ENCODE measurements at regions not wholly inside any gene's neighbourhood (a gene's known extent, or its start where the extent isn't known, plus 50 kb on each side); places are given as distances from the start of the nearest gene placed in this dataset.

DNA sequence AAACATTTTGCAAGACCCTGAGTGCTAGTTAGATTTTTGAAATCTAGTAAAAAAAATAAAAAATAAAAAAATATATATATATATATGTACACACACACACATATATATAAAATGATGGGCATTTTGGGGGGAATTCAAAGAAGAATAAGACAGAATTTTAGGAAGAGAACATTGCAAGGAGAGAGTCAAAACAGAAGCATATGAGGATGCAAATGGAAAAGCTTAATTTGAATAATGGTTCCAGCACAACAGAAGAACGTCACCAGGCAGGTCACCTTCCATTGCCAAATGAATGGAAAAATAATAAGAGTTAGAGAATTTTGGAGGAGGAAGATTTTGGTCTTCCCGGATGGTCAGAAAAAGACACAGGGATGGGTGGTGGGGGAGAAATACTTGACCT is 1097.2 kb downstream of the BCL11A start:
- Histone ChIP-seq H3K4me3 (no peak overlapping the region), H3K4me2 (ENCODE audit: control insufficient read depth, insufficient read depth) (no peak overlapping the region), H4K20me1 (ENCODE audit: control insufficient read depth, insufficient read depth) (no peaks in the 10 kb centered on the region), H2AFZ (ENCODE audit: control insufficient read depth, low read depth, low read length) (no peak overlapping the region), H3K36me3 (ENCODE audit: control insufficient read depth in 2 of 2, insufficient read depth in 2 of 2, low read length in 1 of 2) (no peaks in the 10 kb centered on the region), H3K27ac (ENCODE audit: control insufficient read depth, insufficient read depth) (no peak overlapping the region), H3K27me3 (replicated peaks in 1 of 2; ENCODE audit: control insufficient read depth in 2 of 2, insufficient read depth in 2 of 2, low read length in 1 of 2) (no peaks in the 10 kb centered on the region; a peak in 1 of 4 replicates), H3K79me2 (ENCODE audit: control insufficient read depth, insufficient read depth, low read length) (no peaks in the 10 kb centered on the region), H3K9ac (ENCODE audit: control insufficient read depth, insufficient read depth, low read length) (no peak overlapping the region), H3K9me3 (replicated peaks; ENCODE audit: control insufficient read depth, insufficient read depth, low read length) (no peaks in the 10 kb centered on the region), H3K4me1 (ENCODE audit: control insufficient read depth, insufficient read depth, low read length) (no peaks in the 10 kb centered on the region)
- ATAC-seq (no peak), FAIRE-seq (no peak), DNase-seq (ENCODE audit: low read depth, low spot score) (no peak)
- RAD21 ChIA-PET (ENCODE audit: unreplicated experiment): no interaction called here
- intact Hi-C loops (cut with micrococcal nuclease; ENCODE audit: unreplicated experiment) (no loop called here), in situ Hi-C loops (cut with MboI) (no loop called here)
- POLR2A ChIA-PET: no interaction called here
- SMC1A ChIA-PET (ENCODE audit: uncharacterized antibody, unreplicated experiment): no interaction called here
- no TSS peak for BruUV-seq (replicated peaks)
- WGBS (ENCODE audit: insufficient coverage, insufficient replicate concordance, low lambda C conversion rate, missing lambda C conversion rate): 18% methylated on average over 2 of the region's 2 CpGs
- TF ChIP-seq POLR2AphosphoS2 (IDR thresholded peaks at IDR 0.05; ENCODE audit: low read depth, low read length) (no peak), NR2C1 (IDR thresholded peaks at IDR 0.05) (no peak)
- CTCF ChIA-PET: no interaction called here

DNA sequence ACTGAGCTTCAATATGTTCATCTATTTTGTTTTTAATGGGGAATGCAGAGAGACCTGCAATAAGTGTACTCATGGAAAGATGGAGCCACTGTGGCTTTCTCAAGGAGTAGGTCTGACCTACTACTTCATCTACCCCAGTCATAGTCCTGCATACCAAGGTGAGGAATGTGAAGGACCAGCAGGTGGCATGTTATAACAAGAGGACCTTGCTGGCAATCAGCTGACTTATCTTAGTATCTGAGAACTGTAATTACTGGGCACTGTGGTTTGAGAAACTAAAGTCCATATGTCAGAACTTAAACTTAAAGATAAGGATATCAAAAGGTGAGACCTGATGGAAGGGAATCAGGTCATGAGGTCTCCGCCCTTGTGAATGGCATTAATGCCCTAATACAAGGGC is 1104.2 kb downstream of the BCL11A start:
- in situ Hi-C loops (cut with MboI): no loop called here
- H3K36me3 ChIP-seq (ENCODE audit: control insufficient read depth in 2 of 2, insufficient read depth in 2 of 2, low read length in 1 of 2): no peaks in the 10 kb centered on the region
- no peak for FAIRE-seq
- ChIA-PET POLR2A (no interaction called here), RAD21 (ENCODE audit: unreplicated experiment) (no interaction called here), CTCF (interaction anchor here (1.5 kb wide), 1 partner anchor 12 kb away, joined by 5 read pairs; no protein-coding TSS in a partner anchor), SMC1A (ENCODE audit: uncharacterized antibody, unreplicated experiment) (interaction anchor here (0.7 kb wide), 1 partner anchor 16 kb away, joined by 3 read pairs; no protein-coding TSS in a partner anchor)
- no TSS peak for BruUV-seq (replicated peaks)
- H3K9ac ChIP-seq (ENCODE audit: control insufficient read depth, insufficient read depth, low read length): no peak overlapping the region
- H3K4me1 ChIP-seq (ENCODE audit: control insufficient read depth, insufficient read depth, low read length): no peaks in the 10 kb centered on the region
- no peak overlapping the region for H3K27ac ChIP-seq (ENCODE audit: control insufficient read depth, insufficient read depth)
- no peak overlapping the region for H2AFZ ChIP-seq (ENCODE audit: control insufficient read depth, low read depth, low read length)
- WGBS (ENCODE audit: insufficient coverage, insufficient replicate concordance, low lambda C conversion rate, missing lambda C conversion rate): 0% methylated on average over 1 of the region's 1 CpG
- H4K20me1 ChIP-seq (ENCODE audit: control insufficient read depth, insufficient read depth): no peaks in the 10 kb centered on the region
- ATAC-seq: no peak
- H3K27me3 ChIP-seq (replicated peaks in 1 of 2; ENCODE audit: control insufficient read depth in 2 of 2, insufficient read depth in 2 of 2, low read length in 1 of 2): no peaks in the 10 kb centered on the region
- no peak overlapping the region for H3K4me2 ChIP-seq (ENCODE audit: control insufficient read depth, insufficient read depth)
- no peaks in the 10 kb centered on the region for H3K9me3 ChIP-seq (replicated peaks; ENCODE audit: control insufficient read depth, insufficient read depth, low read length)
- no peaks in the 10 kb centered on the region for H3K79me2 ChIP-seq (ENCODE audit: control insufficient read depth, insufficient read depth, low read length)
- TF ChIP-seq RAD21 (IDR thresholded peaks at IDR 0.05; ENCODE audit: insufficient read depth, low read depth, low read length): peak; percentile 27; the same call in 1 of the 2 replicates
- TF ChIP-seq HDAC2 (IDR thresholded peaks at IDR 0.05): no peak
- TF ChIP-seq, protein P1, sequence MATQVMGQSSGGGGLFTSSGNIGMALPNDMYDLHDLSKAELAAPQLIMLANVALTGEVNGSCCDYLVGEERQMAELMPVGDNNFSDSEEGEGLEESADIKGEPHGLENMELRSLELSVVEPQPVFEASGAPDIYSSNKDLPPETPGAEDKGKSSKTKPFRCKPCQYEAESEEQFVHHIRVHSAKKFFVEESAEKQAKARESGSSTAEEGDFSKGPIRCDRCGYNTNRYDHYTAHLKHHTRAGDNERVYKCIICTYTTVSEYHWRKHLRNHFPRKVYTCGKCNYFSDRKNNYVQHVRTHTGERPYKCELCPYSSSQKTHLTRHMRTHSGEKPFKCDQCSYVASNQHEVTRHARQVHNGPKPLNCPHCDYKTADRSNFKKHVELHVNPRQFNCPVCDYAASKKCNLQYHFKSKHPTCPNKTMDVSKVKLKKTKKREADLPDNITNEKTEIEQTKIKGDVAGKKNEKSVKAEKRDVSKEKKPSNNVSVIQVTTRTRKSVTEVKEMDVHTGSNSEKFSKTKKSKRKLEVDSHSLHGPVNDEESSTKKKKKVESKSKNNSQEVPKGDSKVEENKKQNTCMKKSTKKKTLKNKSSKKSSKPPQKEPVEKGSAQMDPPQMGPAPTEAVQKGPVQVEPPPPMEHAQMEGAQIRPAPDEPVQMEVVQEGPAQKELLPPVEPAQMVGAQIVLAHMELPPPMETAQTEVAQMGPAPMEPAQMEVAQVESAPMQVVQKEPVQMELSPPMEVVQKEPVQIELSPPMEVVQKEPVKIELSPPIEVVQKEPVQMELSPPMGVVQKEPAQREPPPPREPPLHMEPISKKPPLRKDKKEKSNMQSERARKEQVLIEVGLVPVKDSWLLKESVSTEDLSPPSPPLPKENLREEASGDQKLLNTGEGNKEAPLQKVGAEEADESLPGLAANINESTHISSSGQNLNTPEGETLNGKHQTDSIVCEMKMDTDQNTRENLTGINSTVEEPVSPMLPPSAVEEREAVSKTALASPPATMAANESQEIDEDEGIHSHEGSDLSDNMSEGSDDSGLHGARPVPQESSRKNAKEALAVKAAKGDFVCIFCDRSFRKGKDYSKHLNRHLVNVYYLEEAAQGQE (IDR thresholded peaks at IDR 0.05; ENCODE audit: low read depth, low read length): no peak
- TF ChIP-seq, protein P2, sequence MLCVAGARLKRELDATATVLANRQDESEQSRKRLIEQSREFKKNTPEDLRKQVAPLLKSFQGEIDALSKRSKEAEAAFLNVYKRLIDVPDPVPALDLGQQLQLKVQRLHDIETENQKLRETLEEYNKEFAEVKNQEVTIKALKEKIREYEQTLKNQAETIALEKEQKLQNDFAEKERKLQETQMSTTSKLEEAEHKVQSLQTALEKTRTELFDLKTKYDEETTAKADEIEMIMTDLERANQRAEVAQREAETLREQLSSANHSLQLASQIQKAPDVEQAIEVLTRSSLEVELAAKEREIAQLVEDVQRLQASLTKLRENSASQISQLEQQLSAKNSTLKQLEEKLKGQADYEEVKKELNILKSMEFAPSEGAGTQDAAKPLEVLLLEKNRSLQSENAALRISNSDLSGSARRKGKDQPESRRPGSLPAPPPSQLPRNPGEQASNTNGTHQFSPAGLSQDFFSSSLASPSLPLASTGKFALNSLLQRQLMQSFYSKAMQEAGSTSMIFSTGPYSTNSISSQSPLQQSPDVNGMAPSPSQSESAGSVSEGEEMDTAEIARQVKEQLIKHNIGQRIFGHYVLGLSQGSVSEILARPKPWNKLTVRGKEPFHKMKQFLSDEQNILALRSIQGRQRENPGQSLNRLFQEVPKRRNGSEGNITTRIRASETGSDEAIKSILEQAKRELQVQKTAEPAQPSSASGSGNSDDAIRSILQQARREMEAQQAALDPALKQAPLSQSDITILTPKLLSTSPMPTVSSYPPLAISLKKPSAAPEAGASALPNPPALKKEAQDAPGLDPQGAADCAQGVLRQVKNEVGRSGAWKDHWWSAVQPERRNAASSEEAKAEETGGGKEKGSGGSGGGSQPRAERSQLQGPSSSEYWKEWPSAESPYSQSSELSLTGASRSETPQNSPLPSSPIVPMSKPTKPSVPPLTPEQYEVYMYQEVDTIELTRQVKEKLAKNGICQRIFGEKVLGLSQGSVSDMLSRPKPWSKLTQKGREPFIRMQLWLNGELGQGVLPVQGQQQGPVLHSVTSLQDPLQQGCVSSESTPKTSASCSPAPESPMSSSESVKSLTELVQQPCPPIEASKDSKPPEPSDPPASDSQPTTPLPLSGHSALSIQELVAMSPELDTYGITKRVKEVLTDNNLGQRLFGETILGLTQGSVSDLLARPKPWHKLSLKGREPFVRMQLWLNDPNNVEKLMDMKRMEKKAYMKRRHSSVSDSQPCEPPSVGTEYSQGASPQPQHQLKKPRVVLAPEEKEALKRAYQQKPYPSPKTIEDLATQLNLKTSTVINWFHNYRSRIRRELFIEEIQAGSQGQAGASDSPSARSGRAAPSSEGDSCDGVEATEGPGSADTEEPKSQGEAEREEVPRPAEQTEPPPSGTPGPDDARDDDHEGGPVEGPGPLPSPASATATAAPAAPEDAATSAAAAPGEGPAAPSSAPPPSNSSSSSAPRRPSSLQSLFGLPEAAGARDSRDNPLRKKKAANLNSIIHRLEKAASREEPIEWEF (IDR thresholded peaks at IDR 0.05; ENCODE audit: insufficient replicate concordance, low read depth, low read length): no peak
- no peak for DNase-seq (ENCODE audit: low read depth, low spot score)
- H3K4me3 ChIP-seq: no peak overlapping the region
- intact Hi-C loops (cut with micrococcal nuclease; ENCODE audit: unreplicated experiment): loop anchor here (10.0 kb wide), 1 partner anchor 1106 kb away; the partner anchor contains the start of gene BCL11A

All from GM12878 (cell line).